ENCODE measurements at regions not wholly inside any gene's neighbourhood (a gene's known extent, or its start where the extent isn't known, plus 50 kb on each side); places are given as distances from the start of the nearest gene placed in this dataset.

DNA sequence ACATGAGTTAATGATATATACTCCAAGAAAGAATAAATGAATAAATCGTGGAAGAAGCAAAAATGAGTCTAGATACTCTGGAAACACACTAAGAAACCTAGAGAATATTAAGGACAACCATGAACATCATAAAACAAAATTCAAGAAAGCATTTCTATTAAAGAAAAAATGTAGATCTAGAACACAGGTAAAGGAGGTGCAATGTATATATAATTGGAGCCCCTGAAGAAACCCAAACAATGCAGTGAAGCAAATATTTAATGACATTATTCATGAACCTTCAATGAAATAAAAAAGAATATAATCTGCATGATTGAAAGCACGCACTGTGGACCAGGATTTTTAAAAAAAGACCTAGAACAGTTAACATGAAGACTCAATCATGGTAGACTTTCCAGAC, 150.1 kb downstream of the ATPSCKMT start:
- no peak for TF ChIP-seq POLR2A (IDR thresholded peaks at IDR 0.05)
- TF ChIP-seq, protein P1, sequence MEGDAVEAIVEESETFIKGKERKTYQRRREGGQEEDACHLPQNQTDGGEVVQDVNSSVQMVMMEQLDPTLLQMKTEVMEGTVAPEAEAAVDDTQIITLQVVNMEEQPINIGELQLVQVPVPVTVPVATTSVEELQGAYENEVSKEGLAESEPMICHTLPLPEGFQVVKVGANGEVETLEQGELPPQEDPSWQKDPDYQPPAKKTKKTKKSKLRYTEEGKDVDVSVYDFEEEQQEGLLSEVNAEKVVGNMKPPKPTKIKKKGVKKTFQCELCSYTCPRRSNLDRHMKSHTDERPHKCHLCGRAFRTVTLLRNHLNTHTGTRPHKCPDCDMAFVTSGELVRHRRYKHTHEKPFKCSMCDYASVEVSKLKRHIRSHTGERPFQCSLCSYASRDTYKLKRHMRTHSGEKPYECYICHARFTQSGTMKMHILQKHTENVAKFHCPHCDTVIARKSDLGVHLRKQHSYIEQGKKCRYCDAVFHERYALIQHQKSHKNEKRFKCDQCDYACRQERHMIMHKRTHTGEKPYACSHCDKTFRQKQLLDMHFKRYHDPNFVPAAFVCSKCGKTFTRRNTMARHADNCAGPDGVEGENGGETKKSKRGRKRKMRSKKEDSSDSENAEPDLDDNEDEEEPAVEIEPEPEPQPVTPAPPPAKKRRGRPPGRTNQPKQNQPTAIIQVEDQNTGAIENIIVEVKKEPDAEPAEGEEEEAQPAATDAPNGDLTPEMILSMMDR (IDR thresholded peaks at IDR 0.05), result no peak
